Testis (tissue), 2 donors: ENCODE measurements at regions not wholly inside any gene's neighbourhood (a gene's known extent, or its start where the extent isn't known, plus 50 kb on each side); places are given as distances from the start of the nearest gene placed in this dataset.
"Not testable (repeated sequence)": the region's sequence is repeated elsewhere in the genome, so short reads cannot be mapped to it uniquely, and the experiment has no call there.

Experiments
- DNase-seq: peaks from one replicate; pipeline ENCODE4 v3.0.0-alpha.2; 2019
- H3K27ac ChIP-seq, 2 donors: fragments of 200-600 bp; sonication (generic); one replicate each; pipeline ENCODE4 v1.5.1; 2019
- H3K27me3 ChIP-seq: fragments of 200-600 bp; sonication (generic); one replicate; pipeline ENCODE4 v1.5.1; 2019
- H3K36me3 ChIP-seq: fragments of 200-600 bp; sonication (generic); one replicate; pipeline ENCODE4 v1.5.1; 2017; ENCODE audit warnings: low read depth; ENCODE audit errors: missing control alignments
- H3K4me1 ChIP-seq: fragments of 200-600 bp; sonication (generic); one replicate; pipeline ENCODE4 v1.5.1; 2019
- H3K4me3 ChIP-seq, 2 donors: fragments of 200-600 bp; sonication (generic); one replicate each; pipeline ENCODE4 v1.5.1; 2017 to 2019
- H3K9me3 ChIP-seq: fragments of 200-600 bp; sonication (generic); one replicate; pipeline ENCODE4 v1.5.1; 2017
- CTCF ChIP-seq, 3 experiments: fragments of 450-650 bp in 2 of 3; fragments of 200-600 bp in 1 of 3; sonication (generic) in 1 of 3; IDR thresholded peaks; one replicate each; pipeline ENCODE4 v1.5.1; 2016 to 2019; ENCODE audit warnings: antibody characterized with exemption in 3 of 3, mild to moderate bottlenecking in 2 of 3, moderate library complexity in 1 of 3
- POLR2A ChIP-seq: fragments of 450-650 bp; IDR thresholded peaks from one replicate; pipeline ENCODE4 v1.6.1; 2017; ENCODE audit warnings: antibody characterized with exemption, mild to moderate bottlenecking, moderate library complexity
- WGBS, 2 donors: methylation state at CpG; one replicate each; pipeline ENCODE4 v1.1.5; 2018; 5-methylcytosine and 5-hydroxymethylcytosine counted together
- intact Hi-C: fragments of 100-400 bp; cut with DNase I; formaldehyde crosslinking; loops from one replicate; pipeline ENCODE4 v1.15.1; 2023; ENCODE audit warnings: low total_unique reads

GRCh38 chr7:69309601-69310000 lies 288.7 kb upstream of the AUTS2 start:
- Histone ChIP-seq H3K27me3 (no peaks in the 10 kb centered on the region), H3K27ac (no peak overlapping the region), H3K36me3 (no peaks in the 10 kb centered on the region), H3K4me1 (no peaks in the 10 kb centered on the region), H3K4me3 (no peak overlapping the region), H3K9me3 (no peaks in the 10 kb centered on the region)
- no peak for DNase-seq
- 65 to 79% methylated on average over 1 of the region's 1 CpG for WGBS, 2 donors
- intact Hi-C loops = no loop called here
- no peak for TF ChIP-seq POLR2A
- no peak for TF ChIP-seq CTCF (IDR thresholded peaks at IDR 0.05)

DNA sequence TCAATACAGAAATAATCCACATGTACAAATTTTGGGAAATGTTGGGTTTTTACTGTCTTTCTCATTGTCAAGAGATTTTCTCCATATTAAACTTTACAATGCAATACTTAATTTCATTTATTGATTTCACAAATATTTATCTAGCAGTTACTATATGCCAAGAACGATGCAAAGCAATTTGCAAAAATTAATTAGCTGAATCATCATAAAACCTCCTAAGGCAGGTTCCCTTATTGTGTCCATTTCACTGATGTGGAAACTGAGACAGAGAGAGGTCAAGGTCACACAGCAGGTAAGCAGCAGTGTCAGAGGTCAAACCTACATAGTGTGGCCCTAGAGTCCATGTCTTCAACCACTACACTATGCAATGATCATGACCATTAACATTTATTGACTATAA lies 286.8 kb upstream of the AUTS2 start:
- H3K4me1 ChIP-seq = no peaks in the 10 kb centered on the region
- no peak overlapping the region for H3K27ac ChIP-seq
- TF ChIP-seq POLR2A = no peak
- no peak for TF ChIP-seq CTCF (IDR thresholded peaks at IDR 0.05)
- no peaks in the 10 kb centered on the region for H3K27me3 ChIP-seq
- DNase-seq = no peak
- WGBS, 2 donors = 87 to 95% methylated on average over 1 of the region's 1 CpG
- H3K4me3 ChIP-seq = no peak overlapping the region
- intact Hi-C loops = no loop called here
- H3K36me3 ChIP-seq = no peaks in the 10 kb centered on the region
- no peaks in the 10 kb centered on the region for H3K9me3 ChIP-seq

DNA sequence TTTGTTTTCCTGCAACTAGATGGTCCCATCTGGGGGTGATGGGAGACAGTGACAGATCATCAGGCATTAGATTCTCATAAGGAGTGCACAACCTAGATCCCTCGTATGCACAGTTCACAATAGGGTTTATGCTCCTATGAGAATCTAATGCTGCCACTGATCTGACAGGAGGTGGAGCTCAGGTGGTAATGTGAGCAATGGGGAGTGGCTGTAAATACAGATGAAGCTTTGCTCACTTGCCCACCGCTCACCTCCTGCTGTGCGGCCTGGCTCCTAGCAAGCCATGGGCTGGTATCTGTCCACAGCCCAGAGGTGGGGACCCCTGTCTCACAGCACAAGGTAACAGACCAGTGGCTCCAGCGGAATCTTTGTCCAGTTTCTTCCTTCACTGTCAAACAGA lies 284.4 kb upstream of the AUTS2 start:
- H3K4me3 ChIP-seq, H3K9me3 ChIP-seq, H3K4me1 ChIP-seq, H3K27ac ChIP-seq, H3K36me3 ChIP-seq, DNase-seq, intact Hi-C loops, H3K27me3 ChIP-seq: not testable (repeated sequence)
- WGBS, 2 donors = 93 to 96% methylated on average over 4 of the region's 4 CpGs

DNA sequence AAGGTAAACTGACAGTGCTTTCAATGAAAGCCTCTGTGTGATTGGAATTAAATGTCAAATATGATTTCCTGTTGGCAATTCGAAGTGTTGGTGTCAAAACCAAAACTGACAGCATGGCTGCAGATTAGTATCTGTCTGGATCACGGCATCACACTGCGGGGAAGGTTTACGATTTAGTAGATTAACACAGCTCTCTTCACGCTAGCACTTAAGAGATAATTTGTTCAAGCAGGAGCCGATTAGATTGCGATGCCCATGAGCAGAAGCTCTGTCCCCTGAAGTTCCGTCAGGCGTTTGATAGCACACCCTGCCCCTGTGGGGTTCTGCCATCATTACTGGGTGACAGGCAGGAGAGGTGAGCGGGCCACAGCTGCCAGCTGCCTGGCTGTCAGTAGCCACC lies 279.5 kb upstream of the AUTS2 start:
- intact Hi-C loops = no loop called here
- H3K4me1 ChIP-seq = no peaks in the 10 kb centered on the region
- no peak overlapping the region for H3K27ac ChIP-seq
- H3K36me3 ChIP-seq = no peaks in the 10 kb centered on the region
- DNase-seq = no peak
- no peaks in the 10 kb centered on the region for H3K27me3 ChIP-seq
- 73 to 83% methylated on average over 10 of the region's 10 CpGs for WGBS, 2 donors
- H3K4me3 ChIP-seq = no peak overlapping the region
- no peak for TF ChIP-seq POLR2A
- TF ChIP-seq CTCF (IDR thresholded peaks at IDR 0.05) = no peak
- H3K9me3 ChIP-seq = no peaks in the 10 kb centered on the region

DNA sequence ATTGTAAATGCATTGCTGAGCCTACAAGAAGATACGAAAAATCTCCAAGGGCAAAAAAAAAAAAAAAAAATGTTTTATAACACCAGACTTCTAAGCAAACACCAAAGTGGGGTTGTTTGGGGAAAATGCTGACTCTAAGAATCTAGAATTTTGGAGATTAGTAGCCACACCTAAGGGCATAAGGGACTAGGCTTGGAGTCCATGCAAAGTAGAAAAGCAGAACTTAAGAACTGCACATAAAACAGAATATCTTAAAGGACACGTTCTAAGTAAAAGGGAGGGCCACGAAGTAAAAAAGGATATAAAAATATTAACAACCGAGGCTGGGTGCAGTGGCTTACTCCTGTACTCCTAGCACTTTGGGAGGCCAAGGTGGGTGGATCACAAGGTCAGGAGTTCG lies 269.8 kb upstream of the AUTS2 start:
- Histone ChIP-seq H3K4me1 (no peaks in the 10 kb centered on the region), H3K4me3 (no peak overlapping the region), H3K36me3 (no peaks in the 10 kb centered on the region), H3K27ac (no peak overlapping the region), H3K27me3 (no peaks in the 10 kb centered on the region), H3K9me3 (no peaks in the 10 kb centered on the region)
- WGBS, 2 donors = 64 to 73% methylated on average over 5 of the region's 5 CpGs
- TF ChIP-seq POLR2A = no peak
- TF ChIP-seq CTCF (IDR thresholded peaks at IDR 0.05) = no peak
- DNase-seq = no peak
- intact Hi-C loops = no loop called here
